Psoas muscle (tissue), 7 donors: ENCODE measurements at regions not wholly inside any gene's neighbourhood (a gene's known extent, or its start where the extent isn't known, plus 50 kb on each side); places are given as distances from the start of the nearest gene placed in this dataset.
A peak's percentile ranks its signal among the peaks of the same experiment; 100 is the strongest.

Source experiments
- ATAC-seq, 4 donors: fragments of 200-7000 bp; cut with Tn5 transposase; one replicate each; pipeline ENCODE4 v1.9.1; 2020; ENCODE audit warnings: moderate library complexity in 3 of 4, mild to moderate bottlenecking in 2 of 4
- DNase-seq, 2 donors: peaks; one replicate each; pipeline ENCODE4 v3.0.0-alpha.2; 2020
- H3K27ac ChIP-seq: fragments of 200-600 bp; one replicate; pipeline ENCODE4 v1.8.0; 2022
- H3K27me3 ChIP-seq, 3 donors: fragments of 200-600 bp in 1 of 3; one replicate each; pipeline versions ENCODE4 v1.6.1 to v1.8.0; 2013 to 2022; ENCODE audit warnings: low read length in 2 of 3, mild to moderate bottlenecking in 2 of 3, moderate library complexity in 1 of 3; ENCODE audit not compliant: insufficient read depth in 3 of 3
- H3K36me3 ChIP-seq, 2 donors: fragments of 200-600 bp in 1 of 2; one replicate each; pipeline versions ENCODE4 v1.6.1 to v1.8.0; 2013 to 2022; ENCODE audit warnings: low read depth in 1 of 2, mild to moderate bottlenecking in 1 of 2, moderate library complexity in 1 of 2; ENCODE audit not compliant: insufficient read depth in 1 of 2
- H3K4me1 ChIP-seq: fragments of 200-600 bp; one replicate; pipeline ENCODE4 v1.8.0; 2022
- H3K4me3 ChIP-seq: fragments of 200-600 bp; one replicate; pipeline ENCODE4 v1.8.0; 2022; ENCODE audit warnings: mild to moderate bottlenecking
- H3K9me3 ChIP-seq: fragments of 200-600 bp; one replicate; pipeline ENCODE4 v1.8.0; 2022
- WGBS, 3 donors: extraction: QIAGEN DNeasy Blood & Tissue Kit; methylation state at CpG; one replicate each; pipeline versions ENCODE4 v1.1.6 to v1.1.7; 2013; 5-methylcytosine and 5-hydroxymethylcytosine counted together
- intact Hi-C, 2 donors: fragments of 100-400 bp; cut with DNase I; formaldehyde crosslinking; loops; one replicate each; pipeline versions ENCODE4 v1.11.0 to v1.14.2; 2022
- TF ChIP-seq, protein P1 (sequence below): fragments of 200-600 bp; IDR thresholded peaks from one replicate; pipeline ENCODE4 v1.8.0; 2022; ENCODE audit warnings: antibody characterized with exemption
- donor health status: healthy with polysubstance abuse.
- donor health status: DM: no; HTN: no; CAD: no; lungs with moderate emphysema.
- donor health status: Bipolar disorder and iron deficiency.
- donor health status: healthy.
- donor health status: DM: yes; HTN: yes; CAD: no.
- donor health status: DM: no; HTN: no; CAD: no.
- donor health status: DM: yes; HTN: yes; CAD: no.

DNA sequence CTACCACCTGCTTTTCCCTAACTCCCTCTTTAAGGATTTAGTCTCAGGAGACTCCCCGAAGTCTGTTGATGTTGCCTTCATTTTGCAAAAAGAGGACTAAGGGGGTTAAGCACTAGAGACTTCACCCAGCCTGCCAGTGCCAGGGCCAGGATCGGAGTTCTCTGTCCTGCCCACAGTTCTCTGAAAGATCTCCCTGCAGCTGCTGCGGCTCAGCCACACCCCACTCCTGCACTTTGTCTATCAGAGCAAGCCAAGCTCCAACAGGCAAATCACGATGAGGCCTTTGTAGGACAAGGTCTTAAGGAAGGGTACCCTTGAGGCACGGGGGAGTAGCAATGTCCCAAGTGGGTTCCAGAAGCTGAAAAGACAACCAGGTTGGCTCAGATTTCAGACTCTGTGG, 148.8 kb upstream of the EGLN3 start:
- Histone ChIP-seq H3K9me3 (no peaks in the 10 kb centered on the region), H3K4me1 (peaks cover 7% of the 10 kb centered on the region), H3K27me3 (no peaks in the 10 kb centered on the region), H3K36me3 (no peaks in the 10 kb centered on the region), H3K27ac (no peak overlapping the region), H3K4me3 (no peak overlapping the region)
- DNase-seq (no peak), ATAC-seq (no peak)
- TF ChIP-seq, protein P1, sequence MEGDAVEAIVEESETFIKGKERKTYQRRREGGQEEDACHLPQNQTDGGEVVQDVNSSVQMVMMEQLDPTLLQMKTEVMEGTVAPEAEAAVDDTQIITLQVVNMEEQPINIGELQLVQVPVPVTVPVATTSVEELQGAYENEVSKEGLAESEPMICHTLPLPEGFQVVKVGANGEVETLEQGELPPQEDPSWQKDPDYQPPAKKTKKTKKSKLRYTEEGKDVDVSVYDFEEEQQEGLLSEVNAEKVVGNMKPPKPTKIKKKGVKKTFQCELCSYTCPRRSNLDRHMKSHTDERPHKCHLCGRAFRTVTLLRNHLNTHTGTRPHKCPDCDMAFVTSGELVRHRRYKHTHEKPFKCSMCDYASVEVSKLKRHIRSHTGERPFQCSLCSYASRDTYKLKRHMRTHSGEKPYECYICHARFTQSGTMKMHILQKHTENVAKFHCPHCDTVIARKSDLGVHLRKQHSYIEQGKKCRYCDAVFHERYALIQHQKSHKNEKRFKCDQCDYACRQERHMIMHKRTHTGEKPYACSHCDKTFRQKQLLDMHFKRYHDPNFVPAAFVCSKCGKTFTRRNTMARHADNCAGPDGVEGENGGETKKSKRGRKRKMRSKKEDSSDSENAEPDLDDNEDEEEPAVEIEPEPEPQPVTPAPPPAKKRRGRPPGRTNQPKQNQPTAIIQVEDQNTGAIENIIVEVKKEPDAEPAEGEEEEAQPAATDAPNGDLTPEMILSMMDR, result no peak
- intact Hi-C loops, result loop anchor here (2.0 to 10.0 kb wide), 4 partner anchors 128 to 259 kb away; no protein-coding TSS in a partner anchor
- WGBS, 3 donors, result 56 to 83% (median 69%) methylated on average over 5 of the region's 5 CpGs

DNA sequence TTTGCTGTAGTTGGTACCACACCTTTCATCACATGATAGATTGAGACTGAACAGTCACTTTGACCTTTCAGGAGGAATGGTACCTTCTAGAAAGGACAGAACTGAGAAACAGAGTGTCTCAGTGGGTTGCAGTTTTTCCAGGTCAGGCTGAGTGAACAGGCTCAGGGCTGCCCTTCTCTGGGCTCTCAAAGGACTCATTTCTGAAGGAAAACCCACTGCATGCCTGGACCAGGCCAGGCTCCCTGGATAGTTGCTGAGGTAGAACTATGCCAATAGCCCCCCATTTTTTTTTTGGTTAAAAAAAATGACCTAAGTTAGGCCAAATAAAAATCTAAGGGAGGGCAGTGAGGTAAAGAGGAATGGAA, 148.1 kb upstream of the EGLN3 start:
- TF ChIP-seq, protein P1, result no peak
- Histone ChIP-seq H3K9me3 (no peaks in the 10 kb centered on the region), H3K36me3 (no peaks in the 10 kb centered on the region), H3K4me3 (no peak overlapping the region), H3K27me3 (no peaks in the 10 kb centered on the region), H3K4me1 (peaks cover under 1% of the 10 kb centered on the region), H3K27ac (no peak overlapping the region)
- intact Hi-C loops, result loop anchor here (2.0 to 10.0 kb wide), 4 partner anchors 128 to 258 kb away; no protein-coding TSS in a partner anchor
- DNase-seq (no peak), ATAC-seq (peak in 2 of 4 donors; percentile 13 to 15)

DNA sequence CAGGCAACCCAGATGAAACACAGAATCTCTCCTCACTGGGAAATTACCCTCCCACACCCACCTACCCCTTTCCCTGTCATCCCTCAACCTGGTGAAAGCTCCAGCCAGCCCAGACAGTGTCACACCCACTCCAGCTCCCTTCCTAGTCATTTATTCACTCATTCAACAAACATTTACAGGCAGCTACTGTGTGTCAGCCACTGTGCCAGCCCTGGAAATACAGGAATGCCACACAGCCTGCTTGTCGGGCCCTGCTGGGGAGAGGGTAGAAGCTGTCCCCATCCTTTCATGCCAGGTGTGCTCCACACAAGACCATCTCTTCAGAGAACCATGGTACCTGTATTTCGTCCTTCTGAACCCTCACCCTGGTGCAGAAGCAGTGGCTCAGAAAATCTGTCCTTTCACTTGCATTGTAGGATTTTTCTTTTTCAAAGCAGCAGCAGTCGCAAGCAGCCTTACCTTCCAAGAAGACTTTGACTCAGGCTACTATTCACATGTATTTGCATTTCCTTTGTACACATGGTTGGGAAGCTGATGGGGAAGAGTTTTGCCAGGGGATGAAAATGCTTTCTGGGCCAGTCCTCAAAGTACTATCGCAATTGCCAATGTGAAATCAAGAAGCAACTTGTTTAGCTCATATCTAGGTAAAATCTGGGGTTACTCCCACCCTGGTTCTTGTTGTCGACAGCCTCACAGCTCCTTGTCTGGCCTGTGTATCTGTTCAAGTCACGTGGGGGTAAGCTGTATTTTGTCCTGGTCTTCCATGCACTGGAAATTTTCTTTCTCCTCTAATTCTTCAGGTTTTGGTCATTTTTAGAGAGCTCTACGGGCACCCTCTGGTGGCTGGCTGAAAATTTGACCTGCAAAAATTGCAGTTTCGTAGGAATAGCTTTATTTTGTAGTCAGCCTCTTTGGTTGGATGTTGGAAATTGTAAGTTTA, 147.4 kb upstream of the EGLN3 start:
- no peak overlapping the region for H3K4me3 ChIP-seq
- intact Hi-C loops, result loop anchor here (2.0 to 10.0 kb wide), 4 partner anchors 129 to 258 kb away; no protein-coding TSS in a partner anchor
- peak; percentile 17 to 62 for DNase-seq
- H3K9me3 ChIP-seq, result no peaks in the 10 kb centered on the region
- H3K4me1 ChIP-seq, result no peaks in the 10 kb centered on the region
- 63 to 74% (median 66%) methylated on average over 8 of the region's 8 CpGs for WGBS, 3 donors
- no peak overlapping the region for H3K27ac ChIP-seq
- TF ChIP-seq, protein P1, result peak; percentile 56
- H3K36me3 ChIP-seq, result no peaks in the 10 kb centered on the region
- no peaks in the 10 kb centered on the region for H3K27me3 ChIP-seq
- ATAC-seq, result peak in 3 of 4 donors; percentile 25 to 65 (median 56)

DNA sequence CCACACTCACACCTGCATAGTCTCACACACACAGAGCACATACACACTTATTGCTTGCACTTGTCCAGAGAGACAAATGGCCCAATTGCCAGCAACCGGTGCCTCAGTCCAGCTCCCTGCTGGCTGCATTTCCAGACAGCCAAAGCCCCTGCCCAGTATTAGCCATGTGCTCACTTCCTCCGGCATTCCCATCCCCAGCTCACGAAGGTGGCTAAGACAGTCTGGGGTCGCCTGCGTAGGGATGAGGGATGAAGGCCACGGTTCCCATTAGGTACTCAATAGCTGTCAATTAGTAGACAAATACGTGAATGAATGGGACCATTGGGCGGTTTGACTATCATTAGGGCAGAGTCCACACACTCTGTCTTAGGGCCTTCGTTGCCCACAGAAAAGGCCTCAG, 146.8 kb upstream of the EGLN3 start:
- H3K27me3 ChIP-seq, result no peaks in the 10 kb centered on the region
- H3K4me1 ChIP-seq, result no peaks in the 10 kb centered on the region
- no peaks in the 10 kb centered on the region for H3K9me3 ChIP-seq
- intact Hi-C loops, result loop anchor here (2.0 to 10.0 kb wide), 4 partner anchors 130 to 257 kb away; no protein-coding TSS in a partner anchor
- H3K36me3 ChIP-seq, result no peaks in the 10 kb centered on the region
- H3K4me3 ChIP-seq, result no peak overlapping the region
- DNase-seq (no peak), ATAC-seq (no peak)
- H3K27ac ChIP-seq, result no peak overlapping the region
- TF ChIP-seq, protein P1, result no peak
- 83 to 93% (median 89%) methylated on average over 9 of the region's 9 CpGs for WGBS, 3 donors
